Loucy (cell line): ENCODE measurements at regions not wholly inside any gene's neighbourhood (a gene's known extent, or its start where the extent isn't known, plus 50 kb on each side); places are given as distances from the start of the nearest gene placed in this dataset.

ENCODE experiments used
- H2AFZ ChIP-seq: fragments of 200-600 bp; sonication (generic); 2 replicates; pipeline ENCODE4 v1.6.0; 2016; ENCODE audit warnings: antibody characterized with exemption, mild to moderate bottlenecking, low read length, moderate library complexity
- H3F3A ChIP-seq: fragments of 200-600 bp; 2 replicates; pipeline ENCODE4 v1.6.0; 2016; ENCODE audit warnings: antibody characterized with exemption, low read depth, mild to moderate bottlenecking
- H3K27me3 ChIP-seq: fragments of 200-600 bp; sonication (generic); 2 replicates; pipeline ENCODE4 v1.6.1; 2014; ENCODE audit warnings: low read length, mild to moderate bottlenecking; ENCODE audit not compliant: insufficient read depth, poor library complexity, severe bottlenecking
- H3K36me3 ChIP-seq: fragments of 200-600 bp; sonication (generic); 2 replicates; pipeline ENCODE4 v1.6.1; 2016; ENCODE audit warnings: low read length; ENCODE audit not compliant: insufficient read depth
- H3K4me1 ChIP-seq: fragments of 200-600 bp; sonication (generic); 2 replicates; pipeline ENCODE4 v1.5.1; 2014; ENCODE audit warnings: low read length, mild to moderate bottlenecking; ENCODE audit not compliant: insufficient read depth, poor library complexity, severe bottlenecking
- H3K4me2 ChIP-seq: fragments of 200-600 bp; sonication (generic); 2 replicates; pipeline ENCODE4 v1.6.0; 2014; ENCODE audit warnings: antibody characterized with exemption, low read length, low read depth, mild to moderate bottlenecking; ENCODE audit not compliant: poor library complexity, severe bottlenecking
- H3K4me3 ChIP-seq: fragments of 200-600 bp; sonication (generic); 2 replicates; pipeline ENCODE4 v1.5.1; 2014; ENCODE audit warnings: low read length, mild to moderate bottlenecking, mixed read lengths; ENCODE audit not compliant: poor library complexity, severe bottlenecking
- H3K79me2 ChIP-seq: fragments of 200-600 bp; sonication (generic); 2 replicates; pipeline ENCODE4 v1.6.1; 2014; ENCODE audit warnings: low read length; ENCODE audit not compliant: insufficient read depth
- H3K9ac ChIP-seq: fragments of 200-600 bp; sonication (generic); 2 replicates; pipeline ENCODE4 v1.6.0; 2014; ENCODE audit warnings: mild to moderate bottlenecking, low read depth, low read length, moderate library complexity; ENCODE audit not compliant: poor library complexity, severe bottlenecking
- H3K9me2 ChIP-seq: fragments of 200-600 bp; sonication (generic); replicated peaks from 2 replicates; pipeline ENCODE4 v1.6.1; 2016; ENCODE audit warnings: low read depth, low read length, mixed read lengths
- H3K9me3 ChIP-seq: fragments of 200-600 bp; sonication (generic); 2 replicates; pipeline ENCODE4 v1.6.1; 2014; ENCODE audit warnings: mild to moderate bottlenecking, antibody characterized with exemption, low read length, low read depth; ENCODE audit not compliant: insufficient read depth
- H4K20me1 ChIP-seq: fragments of 200-600 bp; sonication (generic); 2 replicates; pipeline ENCODE4 v1.6.0; 2014; ENCODE audit warnings: antibody characterized with exemption, low read length, mild to moderate bottlenecking; ENCODE audit not compliant: insufficient read depth, poor library complexity, severe bottlenecking
- CTCF ChIP-seq: fragments of 200-600 bp; sonication (generic); conservative IDR thresholded peaks from 2 replicates; pipeline ENCODE4 v1.5.1; 2014; ENCODE audit warnings: mild to moderate bottlenecking, antibody characterized with exemption, low read length
- EZH2phosphoT487 ChIP-seq: fragments of 200-600 bp; IDR thresholded peaks from 2 replicates; pipeline ENCODE4 v1.6.1; 2018; ENCODE audit warnings: antibody characterized with exemption, mild to moderate bottlenecking, moderate library complexity, borderline replicate concordance

- no peaks in the 10 kb centered on the region for H3K27me3 ChIP-seq
- H3K4me3 ChIP-seq: no peak overlapping the region
- H3K9me2 ChIP-seq: no peaks in the 10 kb centered on the region
- H3F3A ChIP-seq: no peaks in the 10 kb centered on the region
- H3K79me2 ChIP-seq: no peaks in the 10 kb centered on the region
- H3K4me1 ChIP-seq: no peaks in the 10 kb centered on the region
- no peak overlapping the region for H3K9ac ChIP-seq
- H3K4me2 ChIP-seq: no peak overlapping the region
- H2AFZ ChIP-seq: no peak overlapping the region
- no peaks in the 10 kb centered on the region for H4K20me1 ChIP-seq
- H3K36me3 ChIP-seq: no peaks in the 10 kb centered on the region
- no peak for TF ChIP-seq EZH2phosphoT487
- TF ChIP-seq CTCF: no peak
- no peaks in the 10 kb centered on the region for H3K9me3 ChIP-seq
Observed at GRCh38 chr13:89733829-89734228, 1613.7 kb upstream of the MIR17HG start.

- Histone ChIP-seq H3K4me3 (no peak overlapping the region), H3F3A (no peaks in the 10 kb centered on the region), H2AFZ (no peak overlapping the region), H3K9me3 (no peaks in the 10 kb centered on the region), H3K9me2 (no peaks in the 10 kb centered on the region), H3K4me1 (no peaks in the 10 kb centered on the region), H4K20me1 (no peaks in the 10 kb centered on the region), H3K36me3 (no peaks in the 10 kb centered on the region), H3K79me2 (no peaks in the 10 kb centered on the region), H3K9ac (no peak overlapping the region), H3K4me2 (no peak overlapping the region), H3K27me3 (no peaks in the 10 kb centered on the region)
- TF ChIP-seq EZH2phosphoT487 (no peak), CTCF (no peak)
Observed at GRCh38 chr13:89737051-89737450, 1610.4 kb upstream of the MIR17HG start.

GRCh38 chr13:89738072-89738471 lies 1609.4 kb upstream of the MIR17HG start:
- Histone ChIP-seq H3K9ac (no peak overlapping the region), H3K4me3 (no peak overlapping the region), H3F3A (no peaks in the 10 kb centered on the region), H3K36me3 (no peaks in the 10 kb centered on the region), H3K27me3 (no peaks in the 10 kb centered on the region), H3K79me2 (no peaks in the 10 kb centered on the region), H3K9me3 (no peaks in the 10 kb centered on the region), H3K9me2 (no peaks in the 10 kb centered on the region), H3K4me2 (no peak overlapping the region), H2AFZ (no peak overlapping the region), H4K20me1 (no peaks in the 10 kb centered on the region), H3K4me1 (no peaks in the 10 kb centered on the region)
- TF ChIP-seq CTCF (no peak), EZH2phosphoT487 (no peak)
